ENCODE measurements at regions not wholly inside any gene's neighbourhood (a gene's known extent, or its start where the extent isn't known, plus 50 kb on each side); places are given as distances from the start of the nearest gene placed in this dataset.

DNA sequence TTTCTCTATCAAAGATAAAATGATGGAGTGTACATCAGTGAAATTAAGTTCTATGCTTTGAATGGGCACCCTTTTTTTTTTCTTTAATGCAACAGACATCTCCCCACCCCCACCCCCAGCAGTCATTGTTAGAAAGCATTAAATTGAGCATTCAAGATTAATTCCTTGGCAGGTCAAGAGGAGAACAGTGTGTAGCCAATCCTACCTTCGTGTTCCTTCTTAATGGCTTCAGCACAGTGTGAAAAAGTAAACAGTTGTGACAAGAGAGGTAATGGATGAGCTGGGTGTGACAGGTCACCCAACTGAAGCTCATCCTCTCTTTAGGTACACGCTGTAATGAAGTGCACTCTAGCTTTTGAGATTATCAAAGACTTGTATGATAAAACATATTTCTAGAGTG is 198.5 kb upstream of the RARB start:
- Histone ChIP-seq H3K4me2 (ENCODE audit: control insufficient read depth, insufficient read depth) (no peak overlapping the region), H2AFZ (ENCODE audit: control insufficient read depth, low read depth, low read length) (no peak overlapping the region), H3K79me2 (ENCODE audit: control insufficient read depth, insufficient read depth, low read length) (no peaks in the 10 kb centered on the region), H3K4me1 (ENCODE audit: control insufficient read depth, insufficient read depth, low read length) (no peaks in the 10 kb centered on the region), H4K20me1 (ENCODE audit: control insufficient read depth, insufficient read depth) (no peaks in the 10 kb centered on the region), H3K4me3 (no peak overlapping the region), H3K27me3 (replicated peaks in 1 of 2; ENCODE audit: control insufficient read depth in 2 of 2, insufficient read depth in 2 of 2, low read length in 1 of 2) (no peaks in the 10 kb centered on the region), H3K9ac (ENCODE audit: control insufficient read depth, insufficient read depth, low read length) (no peak overlapping the region), H3K36me3 (ENCODE audit: control insufficient read depth in 2 of 2, insufficient read depth in 2 of 2, low read length in 1 of 2) (no peaks in the 10 kb centered on the region), H3K9me3 (replicated peaks; ENCODE audit: control insufficient read depth, insufficient read depth, low read length) (no peaks in the 10 kb centered on the region), H3K27ac (ENCODE audit: control insufficient read depth, insufficient read depth) (no peak overlapping the region)
- ChIA-PET POLR2A (no interaction called here), RAD21 (ENCODE audit: unreplicated experiment) (no interaction called here), CTCF (no interaction called here), SMC1A (ENCODE audit: uncharacterized antibody, unreplicated experiment) (no interaction called here)
- in situ Hi-C loops (cut with MboI) (no loop called here), intact Hi-C loops (cut with micrococcal nuclease; ENCODE audit: unreplicated experiment) (no loop called here)
- DNase-seq (ENCODE audit: low read depth, low spot score) (no peak), ATAC-seq (no peak), FAIRE-seq (no peak)
- 19% methylated on average over 2 of the region's 2 CpGs for WGBS (ENCODE audit: insufficient coverage, insufficient replicate concordance, low lambda C conversion rate, missing lambda C conversion rate)
- BruUV-seq (replicated peaks), result no TSS peak
- TF ChIP-seq, protein P1, sequence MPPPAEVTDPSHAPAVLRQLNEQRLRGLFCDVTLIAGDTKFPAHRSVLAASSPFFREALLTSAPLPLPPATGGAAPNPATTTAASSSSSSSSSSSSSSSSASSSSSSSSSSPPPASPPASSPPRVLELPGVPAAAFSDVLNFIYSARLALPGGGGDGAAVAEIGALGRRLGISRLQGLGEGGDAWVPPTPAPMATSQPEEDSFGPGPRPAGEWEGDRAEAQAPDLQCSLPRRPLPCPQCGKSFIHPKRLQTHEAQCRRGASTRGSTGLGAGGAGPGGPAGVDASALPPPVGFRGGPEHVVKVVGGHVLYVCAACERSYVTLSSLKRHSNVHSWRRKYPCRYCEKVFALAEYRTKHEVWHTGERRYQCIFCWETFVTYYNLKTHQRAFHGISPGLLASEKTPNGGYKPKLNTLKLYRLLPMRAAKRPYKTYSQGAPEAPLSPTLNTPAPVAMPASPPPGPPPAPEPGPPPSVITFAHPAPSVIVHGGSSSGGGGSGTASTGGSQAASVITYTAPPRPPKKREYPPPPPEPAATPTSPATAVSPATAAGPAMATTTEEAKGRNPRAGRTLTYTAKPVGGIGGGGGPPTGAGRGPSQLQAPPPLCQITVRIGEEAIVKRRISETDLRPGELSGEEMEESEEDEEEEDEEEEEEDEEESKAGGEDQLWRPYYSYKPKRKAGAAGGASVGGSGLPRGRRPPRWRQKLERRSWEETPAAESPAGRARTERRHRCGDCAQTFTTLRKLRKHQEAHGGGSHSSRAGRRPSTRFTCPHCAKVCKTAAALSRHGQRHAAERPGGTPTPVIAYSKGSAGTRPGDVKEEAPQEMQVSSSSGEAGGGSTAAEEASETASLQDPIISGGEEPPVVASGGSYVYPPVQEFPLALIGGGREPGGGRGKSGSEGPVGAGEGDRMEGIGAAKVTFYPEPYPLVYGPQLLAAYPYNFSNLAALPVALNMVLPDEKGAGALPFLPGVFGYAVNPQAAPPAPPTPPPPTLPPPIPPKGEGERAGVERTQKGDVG (CRISPR knock-in tag; IDR thresholded peaks at IDR 0.05), result no peak
- TF ChIP-seq CREB1 (IDR thresholded peaks at IDR 0.05; ENCODE audit: low read depth) (no peak), TARDBP (IDR thresholded peaks at IDR 0.05; ENCODE audit: borderline replicate concordance) (no peak), RB1 (IDR thresholded peaks at IDR 0.05; ENCODE audit: borderline replicate concordance) (no peak), YY1 (IDR thresholded peaks at IDR 0.05; ENCODE audit: low read depth, low read length) (no peak), NFYA (IDR thresholded peaks at IDR 0.05; ENCODE audit: borderline replicate concordance, low read depth, low read length) (no peak), CBFB (IDR thresholded peaks at IDR 0.05; ENCODE audit: low read depth) (no peak), NRF1 (conservative IDR thresholded peaks at IDR 0.05; ENCODE audit: low read depth, low read length) (no peak)

Measured in GM12878 (cell line).